HG03520 (cell line): ENCODE measurements at regions not wholly inside any gene's neighbourhood (a gene's known extent, or its start where the extent isn't known, plus 50 kb on each side); places are given as distances from the start of the nearest gene placed in this dataset.
A peak's percentile ranks its signal among the peaks of the same experiment; 100 is the strongest.
"Not testable (repeated sequence)": the region's sequence is repeated elsewhere in the genome, so short reads cannot be mapped to it uniquely, and the experiment has no call there.

Source experiments
- ATAC-seq: cut with Tn5 transposase; IDR thresholded peaks from one replicate; pipeline ENCODE4 v1.9.1; 2021; ENCODE audit warnings: mild to moderate bottlenecking, moderate library complexity; ENCODE audit not compliant: unreplicated experiment

DNA sequence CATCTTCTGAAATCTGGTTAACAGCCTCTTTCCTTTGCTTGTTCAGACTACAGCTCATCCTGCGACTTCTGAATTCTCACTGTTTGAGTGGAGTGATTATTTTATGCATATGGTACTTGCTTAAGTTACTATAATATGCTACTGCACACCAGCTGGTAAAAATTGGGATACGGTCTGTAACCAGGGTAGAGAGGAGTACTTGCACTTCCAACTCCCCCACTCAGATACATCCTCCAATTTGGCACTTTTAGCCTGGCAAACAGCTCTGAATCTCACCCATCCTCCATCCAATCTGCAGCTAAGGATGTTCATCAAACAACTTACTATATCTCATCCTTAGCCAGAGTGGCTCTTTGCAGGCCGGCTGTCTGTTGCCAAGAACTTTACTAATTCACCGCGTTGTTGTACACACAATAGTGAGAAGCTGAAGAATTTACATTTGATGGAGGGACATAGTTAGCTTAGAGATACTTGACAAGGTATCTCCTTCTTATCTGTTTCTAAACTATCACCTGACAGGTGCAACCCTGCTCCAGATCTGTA is 1323.6 kb upstream of the ALCAM start:
- ATAC-seq = not testable (repeated sequence)

DNA sequence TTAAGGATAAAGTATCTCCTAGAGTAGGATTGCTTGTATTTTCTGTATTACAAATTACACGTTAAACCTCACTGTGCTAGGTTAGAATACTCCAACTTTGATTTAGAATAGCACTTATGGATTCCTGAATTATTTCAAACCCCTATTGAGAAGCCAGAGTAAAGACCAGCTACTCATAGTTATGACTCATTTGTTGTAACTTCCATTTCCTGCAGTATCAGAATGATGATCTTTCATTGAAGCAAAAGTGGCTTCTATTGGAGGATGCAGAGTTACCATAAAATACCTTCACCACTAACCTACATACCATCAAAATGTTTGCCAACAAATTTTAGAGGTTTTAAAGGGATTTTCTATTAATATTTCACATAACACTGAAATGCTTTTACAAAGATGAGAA is 1322.7 kb upstream of the ALCAM start:
- no peak for ATAC-seq

DNA sequence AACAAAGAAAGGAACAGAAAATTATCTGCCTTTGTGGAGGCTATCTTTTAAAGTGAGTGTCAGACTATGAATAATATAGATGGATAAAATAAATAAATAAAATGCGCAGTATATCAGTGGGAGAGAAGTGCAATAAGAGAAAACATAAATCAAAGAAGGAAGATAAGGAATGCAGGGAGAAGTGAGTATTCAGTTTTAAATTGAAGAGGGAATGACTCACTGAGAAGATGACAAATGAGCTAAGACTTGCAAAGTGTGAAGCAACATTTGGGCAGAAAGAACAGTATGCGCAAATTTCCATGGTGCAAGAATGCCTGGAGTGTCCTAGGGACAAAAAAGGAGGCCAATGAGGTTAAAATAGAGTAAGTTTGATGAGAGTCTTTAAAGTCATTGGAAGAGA is 1300.1 kb upstream of the ALCAM start:
- no peak for ATAC-seq

DNA sequence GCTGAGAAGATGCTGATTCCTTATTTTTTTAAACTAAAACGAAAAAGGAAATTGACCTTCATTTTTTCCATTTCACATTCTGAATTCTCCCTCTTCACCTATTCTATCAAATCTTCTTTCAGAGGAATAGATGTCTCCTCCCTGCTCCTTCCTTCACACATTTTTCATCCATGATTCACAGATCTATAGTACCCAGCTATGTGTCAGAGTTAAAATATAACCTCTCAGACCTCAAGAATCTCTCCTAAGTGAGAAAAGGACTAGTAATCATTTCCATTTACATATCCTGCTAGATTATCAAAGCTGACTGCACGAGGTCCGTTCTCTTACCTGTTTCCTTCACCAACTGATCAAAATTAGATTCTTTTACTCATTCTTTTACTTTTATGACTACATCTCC is 1297.6 kb upstream of the ALCAM start:
- ATAC-seq = no peak

DNA sequence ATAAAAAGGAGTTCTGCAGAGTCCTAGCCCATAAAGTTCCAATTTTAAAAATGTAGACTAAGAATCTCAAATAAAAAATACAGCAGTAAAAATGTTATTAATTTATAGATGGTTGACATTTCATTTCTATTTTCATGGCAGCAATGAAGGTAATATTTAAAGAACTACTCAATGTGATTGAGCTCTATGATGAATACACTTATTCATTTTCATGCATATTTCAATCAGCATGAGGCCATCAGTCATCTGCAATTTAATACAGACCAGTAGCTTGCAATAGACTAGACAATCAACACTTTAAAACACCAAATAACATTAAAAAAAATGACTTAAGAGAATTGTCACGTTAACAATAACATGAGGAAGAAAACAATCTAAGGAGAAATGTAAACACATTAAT is 1295.8 kb upstream of the ALCAM start:
- ATAC-seq = no peak

DNA sequence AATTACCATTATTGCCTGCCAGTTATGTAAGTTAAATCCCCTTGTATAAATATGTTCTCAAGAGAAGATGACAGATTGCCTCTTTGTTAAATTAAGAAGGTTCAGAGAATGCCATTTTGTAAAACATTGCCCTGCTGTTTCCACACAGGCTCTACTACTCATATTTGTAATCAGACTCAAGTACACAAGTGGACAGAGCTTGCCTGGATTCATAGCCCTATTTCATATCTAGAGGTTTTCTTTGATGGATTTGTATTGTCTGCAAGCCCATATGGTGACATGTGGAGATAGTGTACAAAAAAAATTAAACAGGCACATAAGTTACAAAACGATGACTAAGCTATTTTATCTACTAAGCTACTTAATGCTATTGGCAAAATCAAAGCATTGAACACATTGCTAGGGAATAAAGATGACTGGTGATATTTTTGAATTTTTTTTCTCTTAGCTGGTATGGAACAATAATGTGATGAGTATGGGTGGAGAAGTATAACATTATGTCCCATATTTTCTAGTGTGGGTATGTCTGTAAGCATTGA is 1286.6 kb upstream of the ALCAM start:
- no peak for ATAC-seq

DNA sequence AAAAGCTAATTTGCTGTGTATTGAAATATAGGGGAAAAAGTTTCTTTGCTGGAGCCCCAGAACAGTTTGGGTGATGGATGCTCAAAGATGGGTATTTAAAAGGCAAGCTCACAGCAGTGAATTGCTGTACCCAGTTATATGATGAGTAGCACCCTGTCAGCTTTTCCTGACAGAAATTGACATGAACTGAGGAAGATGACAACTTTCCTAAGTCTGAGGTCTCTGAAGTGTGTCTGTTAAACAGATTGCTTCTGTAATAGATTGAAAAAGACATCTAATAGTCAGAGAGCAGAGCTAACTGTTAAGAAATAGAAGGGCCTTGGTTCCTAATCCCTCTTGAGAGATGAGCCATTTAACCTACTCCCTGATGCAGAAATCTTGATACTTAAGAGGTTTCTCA is 1278.0 kb upstream of the ALCAM start:
- no peak for ATAC-seq

DNA sequence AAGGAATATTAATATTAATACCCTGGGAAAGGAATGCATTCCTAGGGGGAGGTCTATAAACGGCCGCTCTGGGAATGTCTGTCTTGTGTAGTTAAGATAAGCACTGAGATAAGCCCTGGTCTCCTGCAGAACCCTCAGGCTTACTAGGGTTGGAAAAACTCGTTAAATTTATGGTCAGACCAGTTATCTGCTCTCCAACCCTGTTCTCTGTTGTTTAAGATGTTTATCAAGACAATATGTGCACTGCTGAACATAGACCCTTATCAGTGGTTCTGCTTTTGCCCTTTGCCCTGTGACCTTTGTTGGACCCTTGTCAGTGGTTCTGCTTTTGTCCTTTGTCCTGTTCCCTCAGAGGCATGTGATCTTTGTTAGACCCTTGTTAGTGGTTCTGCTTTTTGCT is 1276.7 kb upstream of the ALCAM start:
- ATAC-seq = not testable (repeated sequence)

DNA sequence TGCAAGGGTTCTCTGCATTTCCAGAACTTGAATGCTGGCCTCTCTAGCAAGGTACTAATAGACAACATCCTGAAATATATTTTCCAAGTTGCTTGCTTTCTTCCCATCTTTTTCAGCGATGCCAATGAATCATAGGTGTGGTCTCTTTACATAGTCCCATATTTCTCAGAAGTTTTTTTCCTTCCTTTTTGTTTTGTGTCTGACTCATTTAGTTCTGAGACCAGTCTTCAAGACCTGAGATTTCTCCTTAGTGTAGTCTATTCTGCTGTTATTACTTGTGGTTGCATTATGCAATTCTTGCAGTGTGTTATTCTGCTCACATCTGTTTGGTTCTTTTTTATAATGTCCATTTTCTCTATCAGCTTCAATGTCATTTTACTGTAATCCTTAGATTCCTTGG is 1265.0 kb upstream of the ALCAM start:
- no peak for ATAC-seq

DNA sequence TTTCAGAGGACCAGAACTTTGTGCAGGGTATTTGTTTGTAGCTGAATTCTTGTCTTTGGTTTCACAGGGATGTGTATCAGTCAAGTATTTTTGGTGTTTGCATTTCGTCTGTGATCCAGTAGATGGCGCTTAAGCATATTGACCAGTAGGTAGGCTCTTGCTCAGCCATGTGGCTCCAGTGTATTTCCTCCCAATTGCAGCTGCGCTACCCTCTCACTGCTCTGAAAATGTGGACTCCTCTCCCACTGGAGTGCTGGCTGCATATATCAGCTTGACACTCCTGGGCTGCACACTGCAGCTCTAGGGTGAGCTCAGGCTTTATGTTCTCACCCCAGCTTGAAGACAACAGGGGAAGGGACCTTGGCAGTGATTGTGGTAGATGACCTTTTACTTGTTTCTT is 1264.3 kb upstream of the ALCAM start:
- ATAC-seq = peak; percentile 98

DNA sequence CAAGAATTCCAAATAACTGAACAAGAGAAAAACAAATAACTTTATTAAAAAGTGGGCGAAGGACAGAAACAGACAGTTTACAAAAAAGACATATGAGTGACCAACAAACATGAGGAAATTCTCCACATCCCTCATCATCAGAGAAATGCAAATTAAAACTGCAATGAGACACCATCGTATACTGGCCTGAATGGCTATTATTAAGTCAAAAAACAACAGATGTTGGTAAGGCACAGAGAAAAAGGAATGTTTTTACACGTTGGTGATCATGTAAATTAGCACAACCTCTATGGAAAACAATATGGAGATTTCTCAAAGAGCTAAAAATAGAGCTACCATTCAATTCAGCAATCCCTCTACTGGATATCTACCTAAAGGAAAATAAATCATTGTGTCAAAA is 1260.4 kb upstream of the ALCAM start:
- ATAC-seq = no peak

DNA sequence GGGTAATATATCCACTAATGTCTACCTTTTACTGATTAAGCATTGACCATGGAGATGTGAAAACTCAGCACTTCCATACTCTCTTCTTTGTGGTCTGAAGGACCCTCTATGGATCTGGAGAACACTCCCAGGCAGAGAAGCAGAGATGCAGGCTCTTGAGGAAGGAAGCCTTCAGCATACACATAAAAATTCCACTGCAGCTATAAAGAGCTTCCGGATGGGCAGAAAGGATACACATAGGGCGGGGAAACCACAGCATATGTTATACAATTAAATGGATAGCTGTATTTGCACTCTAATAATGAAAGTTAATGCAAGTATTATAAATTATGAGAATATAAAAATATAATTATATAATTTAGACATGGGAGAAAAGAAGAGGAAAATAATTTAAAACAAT is 1258.2 kb upstream of the ALCAM start:
- no peak for ATAC-seq

DNA sequence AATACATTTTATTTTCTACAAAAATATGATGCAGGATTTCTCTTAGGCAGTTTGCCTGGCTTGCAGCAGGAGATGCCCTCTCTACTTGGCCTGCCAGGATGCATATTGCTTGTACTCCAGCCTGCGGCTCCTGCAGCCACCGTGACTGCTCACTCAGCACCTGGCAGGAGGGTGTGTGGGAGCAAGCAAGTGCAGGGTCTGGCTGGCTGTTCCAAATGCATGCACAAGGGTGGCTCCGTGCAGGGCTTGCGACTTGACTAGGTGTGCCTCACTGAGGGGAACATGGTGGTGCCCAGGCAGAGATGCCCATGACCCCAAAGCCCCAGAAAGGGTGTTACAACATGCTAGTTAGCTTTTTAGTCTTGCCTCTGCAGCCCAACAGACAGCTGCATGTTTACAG is 1240.2 kb upstream of the ALCAM start:
- ATAC-seq = no peak

DNA sequence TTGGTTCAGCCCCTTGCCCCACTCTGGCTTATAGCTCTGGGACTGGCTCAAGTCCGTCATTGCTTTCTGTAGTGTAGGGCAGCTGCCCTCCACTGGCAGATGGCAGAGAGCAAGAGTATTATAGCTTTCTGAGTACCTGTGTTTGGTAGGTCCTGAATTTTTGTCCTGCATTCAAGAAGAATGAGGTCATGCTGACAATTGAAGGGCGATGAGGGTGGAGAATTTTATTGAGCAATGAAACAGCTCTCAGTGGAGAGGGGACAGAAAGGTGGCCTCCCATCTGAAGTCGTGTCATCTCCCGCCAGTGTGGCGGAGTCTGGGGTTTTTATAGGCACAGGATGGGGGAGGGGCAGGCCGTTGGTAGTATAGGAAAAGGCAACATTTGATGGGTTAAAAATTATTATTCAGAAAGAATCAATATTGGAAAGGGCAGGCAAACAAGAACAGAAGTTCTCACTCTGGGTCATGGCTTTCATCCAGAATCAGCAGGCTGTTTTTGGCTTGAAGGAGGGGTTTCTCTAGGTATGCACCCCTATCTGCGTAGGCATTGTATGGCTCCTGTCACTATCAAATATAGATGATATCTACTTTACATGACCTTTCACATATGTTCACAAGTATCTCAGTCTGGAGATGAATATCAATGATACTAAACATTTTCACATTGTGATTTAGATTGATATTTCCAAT is 1239.7 kb upstream of the ALCAM start:
- no peak for ATAC-seq

DNA sequence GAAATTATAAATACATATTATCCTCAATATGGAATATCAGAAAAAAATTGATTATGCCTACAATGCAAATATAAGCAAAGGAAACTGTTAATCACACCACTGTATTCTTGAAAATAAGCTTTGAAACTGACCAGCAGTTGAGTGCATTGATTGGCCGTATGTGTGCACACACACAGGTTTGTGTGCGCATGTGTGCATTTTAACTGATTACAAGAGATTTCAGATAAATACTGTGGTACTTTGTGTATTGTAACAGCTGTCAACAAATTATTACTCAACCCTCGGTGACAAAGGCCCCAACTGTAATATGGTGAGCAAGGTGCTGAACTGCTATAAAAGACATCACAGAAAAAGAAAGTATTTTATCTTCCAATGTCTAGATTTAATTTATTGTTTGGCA is 1238.9 kb upstream of the ALCAM start:
- no peak for ATAC-seq

DNA sequence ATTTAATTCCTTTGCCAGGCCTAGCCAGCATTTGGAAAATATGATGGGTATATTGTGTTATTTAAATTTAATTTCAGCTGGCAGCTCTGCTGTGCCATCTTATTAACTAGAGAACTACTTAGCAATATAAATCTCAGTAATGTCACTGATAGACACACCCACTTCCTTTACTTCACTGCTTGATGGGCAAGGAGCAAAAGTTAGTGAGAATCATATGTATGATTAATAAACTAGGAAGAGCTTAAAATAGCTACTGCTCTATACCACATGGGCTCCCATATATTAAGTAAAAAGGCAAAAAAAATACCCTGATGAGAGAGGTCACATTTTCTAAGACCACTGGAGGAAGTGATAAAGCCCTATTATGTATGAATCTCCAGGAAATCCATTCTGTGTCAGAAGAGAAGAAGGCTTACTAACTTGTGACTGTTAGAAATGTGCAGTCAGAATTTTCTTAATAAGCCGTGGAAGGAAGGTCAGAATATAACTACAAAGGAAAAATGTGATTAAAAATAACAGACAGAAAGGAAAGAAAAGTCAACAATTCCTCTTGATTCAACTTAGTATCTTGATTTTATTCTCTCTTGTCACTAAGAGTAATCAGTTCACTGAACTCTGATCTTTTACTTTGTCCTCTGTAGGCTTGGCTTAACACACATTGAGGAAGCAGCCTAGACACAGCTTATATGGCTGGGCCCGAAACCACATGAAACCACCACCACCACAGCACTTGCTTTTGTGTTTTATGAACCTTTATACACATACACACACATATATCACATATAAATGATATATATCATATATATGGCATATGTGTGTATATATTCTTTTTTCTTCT is 1233.9 kb upstream of the ALCAM start:
- ATAC-seq = no peak

DNA sequence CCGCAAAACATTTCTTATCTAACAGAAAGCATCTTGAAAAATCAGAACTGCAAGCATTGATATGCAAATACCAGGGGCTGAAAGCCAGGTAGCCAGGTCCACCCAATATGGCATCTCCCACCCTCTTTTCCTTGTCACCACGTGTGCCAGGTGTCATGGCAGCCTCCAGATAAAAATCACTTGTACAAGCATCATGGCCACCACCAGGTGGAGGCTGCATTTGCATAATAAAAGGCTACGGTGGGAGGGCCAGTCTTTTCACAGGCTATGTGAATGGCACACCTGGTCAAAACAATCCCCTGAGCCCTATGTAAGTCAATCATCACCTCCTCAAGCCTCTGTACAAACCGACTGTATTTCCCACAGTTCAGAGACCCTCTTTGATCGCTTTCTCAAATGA is 1233.1 kb upstream of the ALCAM start:
- no peak for ATAC-seq

DNA sequence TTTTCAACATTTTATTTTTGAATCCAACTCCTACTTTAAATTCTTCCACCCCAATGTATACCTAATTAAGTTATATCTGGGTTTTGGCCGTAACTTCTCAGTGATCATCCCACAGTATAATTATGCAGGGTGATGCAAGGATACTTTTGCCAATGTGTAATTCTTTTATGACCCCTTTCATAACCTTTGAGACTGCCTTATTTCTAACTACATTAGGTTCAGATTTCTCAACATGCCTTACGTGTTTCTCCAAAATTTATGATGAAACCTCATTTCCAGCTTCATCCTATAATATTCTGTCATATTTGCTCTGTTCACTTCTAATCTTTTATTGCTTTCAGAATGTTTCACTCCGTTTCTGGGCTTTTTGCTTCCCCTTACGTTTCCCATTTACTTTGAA is 1229.6 kb upstream of the ALCAM start:
- ATAC-seq = no peak

DNA sequence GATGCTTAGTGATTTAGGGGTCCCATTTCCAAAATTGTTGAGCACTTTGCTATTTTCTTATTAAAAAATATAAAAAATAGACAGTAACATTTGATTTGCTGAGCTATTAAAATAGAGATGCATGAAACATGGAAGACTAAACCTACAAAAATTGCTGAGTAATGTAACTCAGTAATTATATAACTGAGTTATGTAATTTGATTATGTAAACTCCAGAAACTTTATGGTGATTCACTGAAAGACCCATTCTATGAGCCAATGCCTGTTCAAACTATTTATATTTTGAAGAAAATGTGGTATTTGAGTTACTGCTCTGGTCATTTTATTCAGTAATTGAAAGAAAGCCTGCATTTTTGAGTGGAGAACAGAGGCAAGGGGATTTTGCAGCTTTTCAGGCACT is 1221.5 kb upstream of the ALCAM start:
- no peak for ATAC-seq

DNA sequence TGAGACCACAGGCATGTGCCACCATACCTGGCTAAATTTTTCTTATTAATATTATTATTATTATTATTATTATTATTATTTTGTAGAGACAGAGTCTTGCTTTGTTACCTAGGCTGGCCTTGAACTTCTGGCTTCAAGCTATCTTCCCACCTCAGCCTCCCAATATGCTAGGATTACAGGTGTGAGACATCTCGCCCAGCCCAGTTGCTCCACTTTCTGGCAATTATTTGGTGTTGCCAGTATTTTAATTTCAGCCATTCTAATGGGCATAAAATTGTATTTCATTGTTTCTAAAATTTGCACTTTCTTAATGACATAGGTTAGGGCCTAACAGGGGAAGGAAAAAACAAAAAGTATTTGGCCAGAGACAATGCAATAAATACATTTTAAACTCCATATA is 1217.6 kb upstream of the ALCAM start:
- no peak for ATAC-seq

DNA sequence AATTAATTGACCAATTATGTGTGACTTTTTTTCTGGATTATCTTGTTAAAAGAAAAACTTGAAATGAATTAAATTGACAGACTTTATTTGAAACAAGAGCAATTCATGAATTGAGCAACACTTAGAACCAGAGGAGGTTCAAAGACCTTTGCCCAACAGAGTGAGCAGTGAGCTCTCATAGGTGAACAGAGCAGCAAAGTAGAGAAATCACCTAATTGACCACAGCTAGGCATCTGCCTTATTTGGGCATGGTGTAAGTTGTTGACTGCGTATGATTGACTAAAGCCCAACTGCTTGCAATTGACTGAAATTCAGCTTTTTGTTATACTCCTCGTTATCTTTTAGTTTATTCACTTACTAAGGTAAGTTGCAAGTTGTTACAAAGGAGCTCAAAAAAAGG is 1216.0 kb upstream of the ALCAM start:
- no peak for ATAC-seq

DNA sequence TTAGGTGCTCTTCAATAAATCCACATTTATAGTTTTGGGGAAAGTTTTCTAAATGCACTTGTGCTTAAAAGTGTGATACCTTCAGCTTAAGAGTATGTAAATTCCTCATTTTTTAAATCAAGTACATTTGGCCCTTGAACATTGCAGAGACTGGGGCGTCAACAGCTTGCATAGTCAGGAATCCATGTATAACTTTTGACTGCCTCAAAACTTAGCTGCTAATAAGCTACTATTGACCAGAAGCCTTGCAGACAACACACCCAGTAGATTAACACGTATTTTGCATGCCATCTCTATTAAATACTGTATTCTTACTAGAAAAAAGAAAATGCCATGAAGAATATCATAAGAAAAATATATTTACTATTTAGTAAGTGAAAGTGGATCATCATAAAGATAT is 1211.8 kb upstream of the ALCAM start:
- ATAC-seq = no peak
